ENCODE measurements at regions not wholly inside any gene's neighbourhood (a gene's known extent, or its start where the extent isn't known, plus 50 kb on each side); places are given as distances from the start of the nearest gene placed in this dataset.

DNA sequence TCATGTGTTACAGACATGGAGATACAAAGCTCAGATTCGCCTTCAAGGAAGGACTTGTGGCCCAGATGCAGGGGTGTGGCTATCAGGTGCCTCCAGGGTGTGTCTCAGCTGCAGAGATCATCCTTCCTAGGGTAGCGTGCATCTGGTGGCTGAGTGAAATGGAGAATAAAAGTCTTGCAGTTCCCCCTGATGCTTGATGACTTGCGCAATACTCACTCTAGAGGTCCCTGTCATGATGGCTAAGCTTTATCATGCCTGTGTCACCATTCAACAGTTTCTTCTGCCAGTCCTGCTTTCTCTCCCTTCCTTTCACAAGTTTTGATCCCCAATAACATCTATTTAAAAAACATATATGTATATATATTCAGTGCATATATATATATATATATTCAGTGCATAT is 228.1 kb downstream of the PAX1 start:
- 88 to 96% methylated on average over 2 to 3 of the region's 3 CpGs for WGBS, 2 donors (ENCODE audit: low coverage in 1 of 2)
- ATAC-seq, result no peak
- H3K4me3 ChIP-seq, result no peak overlapping the region
- no peak overlapping the region for H3K27ac ChIP-seq
- TF ChIP-seq POLR2AphosphoS5 (IDR thresholded peaks at IDR 0.05) (no peak), EP300 (IDR thresholded peaks at IDR 0.05) (no peak), POLR2A (IDR thresholded peaks at IDR 0.05) (no peak)
- TF ChIP-seq, protein P1, sequence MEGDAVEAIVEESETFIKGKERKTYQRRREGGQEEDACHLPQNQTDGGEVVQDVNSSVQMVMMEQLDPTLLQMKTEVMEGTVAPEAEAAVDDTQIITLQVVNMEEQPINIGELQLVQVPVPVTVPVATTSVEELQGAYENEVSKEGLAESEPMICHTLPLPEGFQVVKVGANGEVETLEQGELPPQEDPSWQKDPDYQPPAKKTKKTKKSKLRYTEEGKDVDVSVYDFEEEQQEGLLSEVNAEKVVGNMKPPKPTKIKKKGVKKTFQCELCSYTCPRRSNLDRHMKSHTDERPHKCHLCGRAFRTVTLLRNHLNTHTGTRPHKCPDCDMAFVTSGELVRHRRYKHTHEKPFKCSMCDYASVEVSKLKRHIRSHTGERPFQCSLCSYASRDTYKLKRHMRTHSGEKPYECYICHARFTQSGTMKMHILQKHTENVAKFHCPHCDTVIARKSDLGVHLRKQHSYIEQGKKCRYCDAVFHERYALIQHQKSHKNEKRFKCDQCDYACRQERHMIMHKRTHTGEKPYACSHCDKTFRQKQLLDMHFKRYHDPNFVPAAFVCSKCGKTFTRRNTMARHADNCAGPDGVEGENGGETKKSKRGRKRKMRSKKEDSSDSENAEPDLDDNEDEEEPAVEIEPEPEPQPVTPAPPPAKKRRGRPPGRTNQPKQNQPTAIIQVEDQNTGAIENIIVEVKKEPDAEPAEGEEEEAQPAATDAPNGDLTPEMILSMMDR (IDR thresholded peaks at IDR 0.05), result no peak
- no peaks in the 10 kb centered on the region for H3K27me3 ChIP-seq
- no peaks in the 10 kb centered on the region for H3K36me3 ChIP-seq
- H3K4me1 ChIP-seq, result no peaks in the 10 kb centered on the region
- H3K9me3 ChIP-seq, result no peaks in the 10 kb centered on the region

DNA sequence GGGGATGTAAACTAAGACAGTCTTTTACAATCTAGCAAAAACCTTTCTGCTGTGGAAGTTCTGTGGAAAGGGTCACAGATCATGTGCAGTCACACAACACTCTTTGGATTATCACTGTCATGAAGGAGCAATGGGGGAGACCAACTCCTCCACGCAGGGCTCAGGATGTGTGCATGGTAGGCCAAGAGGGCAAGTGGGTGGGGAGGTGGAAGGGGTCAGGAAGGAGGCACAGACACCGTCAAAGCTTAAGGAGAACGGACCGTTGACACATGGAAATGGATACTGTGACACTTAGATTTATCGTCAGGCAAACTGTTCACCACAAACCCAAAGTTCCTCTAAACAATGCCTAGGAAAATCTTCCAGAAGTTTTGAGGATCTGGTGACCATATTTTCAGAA is 215.8 kb downstream of the PAX1 start:
- Histone ChIP-seq H3K36me3 (no peaks in the 10 kb centered on the region), H3K27ac (no peak overlapping the region), H3K4me3 (no peak overlapping the region), H3K27me3 (no peaks in the 10 kb centered on the region), H3K4me1 (no peaks in the 10 kb centered on the region), H3K9me3 (no peaks in the 10 kb centered on the region)
- ATAC-seq, result no peak
- WGBS, 2 donors (ENCODE audit: low coverage in 1 of 2), result 42 to 56% methylated on average over 3 to 5 of the region's 5 CpGs
- TF ChIP-seq POLR2AphosphoS5 (IDR thresholded peaks at IDR 0.05) (no peak), EP300 (IDR thresholded peaks at IDR 0.05) (no peak), POLR2A (IDR thresholded peaks at IDR 0.05) (no peak)
- TF ChIP-seq, protein P1 (IDR thresholded peaks at IDR 0.05), result no peak

DNA sequence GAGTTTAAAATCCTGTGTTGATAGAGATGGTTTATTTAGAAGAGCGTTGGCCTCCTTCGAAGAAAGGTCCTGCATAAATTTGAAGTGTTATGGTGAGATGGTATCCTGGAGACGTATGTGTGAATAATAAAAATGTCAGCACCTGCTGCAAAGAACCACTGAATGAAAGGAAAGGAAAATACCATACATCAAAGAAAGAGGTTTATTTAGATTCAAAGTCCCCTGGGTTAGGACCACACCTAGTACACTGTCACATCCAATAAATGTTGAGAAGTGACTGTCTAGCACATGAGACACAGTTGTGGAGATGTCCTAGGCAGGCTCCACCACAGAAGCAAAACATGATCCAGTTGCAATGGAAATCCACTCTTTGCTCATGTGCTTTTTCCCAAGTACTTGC is 214.7 kb downstream of the PAX1 start:
- Histone ChIP-seq H3K4me3 (no peak overlapping the region), H3K27ac (no peak overlapping the region), H3K4me1 (no peaks in the 10 kb centered on the region), H3K9me3 (no peaks in the 10 kb centered on the region), H3K27me3 (no peaks in the 10 kb centered on the region), H3K36me3 (no peaks in the 10 kb centered on the region)
- no peak for TF ChIP-seq POLR2AphosphoS5 (IDR thresholded peaks at IDR 0.05)
- 20 to 37% methylated on average over 1 to 3 of the region's 3 CpGs for WGBS, 2 donors (ENCODE audit: low coverage in 1 of 2)
- ATAC-seq, result no peak

DNA sequence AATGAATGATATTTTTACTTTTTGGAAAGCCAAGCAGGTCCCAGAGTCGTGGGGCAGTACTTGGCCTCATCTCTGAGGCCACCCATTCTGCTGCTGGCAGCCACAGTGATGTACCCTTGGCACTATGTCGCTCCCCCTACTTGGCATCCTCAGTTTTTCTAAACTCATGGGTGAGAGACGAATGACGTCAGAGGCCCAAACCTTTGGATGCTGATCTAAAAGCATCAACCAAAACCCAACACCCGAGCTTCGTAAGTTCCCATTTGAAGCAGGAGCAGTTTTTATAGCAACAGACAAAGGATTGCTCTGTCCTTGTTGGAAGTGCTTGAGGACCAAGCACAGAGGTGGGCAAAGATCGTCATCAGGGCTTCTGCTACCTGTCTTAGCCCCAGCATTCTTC is 212.9 kb downstream of the PAX1 start:
- Histone ChIP-seq H3K4me1 (no peaks in the 10 kb centered on the region), H3K9me3 (no peaks in the 10 kb centered on the region), H3K27ac (no peak overlapping the region), H3K4me3 (no peak overlapping the region), H3K36me3 (no peaks in the 10 kb centered on the region), H3K27me3 (no peaks in the 10 kb centered on the region)
- no peak for TF ChIP-seq POLR2A (IDR thresholded peaks at IDR 0.05)
- TF ChIP-seq, protein P1 (IDR thresholded peaks at IDR 0.05), result no peak
- TF ChIP-seq EP300 (IDR thresholded peaks at IDR 0.05), result no peak
- no peak for TF ChIP-seq POLR2AphosphoS5 (IDR thresholded peaks at IDR 0.05)
- 66% methylated on average over 6 of the region's 7 CpGs; no CpG with 5 or more reads in 1 of the 2 donors for WGBS, 2 donors (ENCODE audit: low coverage in 1 of 2)
- ATAC-seq, result no peak

DNA sequence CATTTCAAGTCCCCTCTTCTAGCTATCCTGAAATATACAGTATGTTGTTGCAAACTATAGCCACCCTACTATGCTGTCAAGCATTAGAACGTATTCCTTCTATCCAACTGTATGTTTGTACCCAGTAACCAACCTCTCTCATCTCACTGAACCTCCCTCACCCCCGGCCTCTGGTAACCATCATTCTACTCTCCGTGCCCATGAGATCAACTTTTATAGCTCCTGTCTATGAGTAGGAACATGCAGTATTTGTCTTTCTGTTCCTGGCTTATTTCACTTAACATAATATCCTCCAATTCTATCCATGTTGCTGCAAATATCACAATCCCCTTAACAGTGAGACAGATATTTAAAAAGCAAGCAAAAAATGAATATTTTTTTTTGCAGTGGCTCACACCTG is 196.9 kb downstream of the PAX1 start:
- 72 to 78% methylated on average over 1 to 3 of the region's 3 CpGs for WGBS, 2 donors (ENCODE audit: low coverage in 1 of 2)

More for the DNA sequence above, 196.9 kb downstream of the PAX1 start:
- H3K4me3 ChIP-seq, result no peak overlapping the region
- no peaks in the 10 kb centered on the region for H3K4me1 ChIP-seq
- no peak for TF ChIP-seq EP300 (IDR thresholded peaks at IDR 0.05)
- TF ChIP-seq, protein P1 (IDR thresholded peaks at IDR 0.05), result no peak
- no peaks in the 10 kb centered on the region for H3K36me3 ChIP-seq
- no peak for ATAC-seq
- no peaks in the 10 kb centered on the region for H3K9me3 ChIP-seq
- no peaks in the 10 kb centered on the region for H3K27me3 ChIP-seq
- H3K27ac ChIP-seq, result no peak overlapping the region
